Fibroblast of lung (primary cell): ENCODE measurements at regions not wholly inside any gene's neighbourhood (a gene's known extent, or its start where the extent isn't known, plus 50 kb on each side); places are given as distances from the start of the nearest gene placed in this dataset.
"Not testable (repeated sequence)": the region's sequence is repeated elsewhere in the genome, so short reads cannot be mapped to it uniquely, and the experiment has no call there.

ENCODE experiments used
- DNase-seq, 2 donors: peaks; one replicate each; pipeline versions ENCODE4 v3.0.0 to v3.0.0-alpha.2; 2010; ENCODE audit warnings: low read depth in 2 of 2
- H2AFZ ChIP-seq: 2 replicates; pipeline ENCODE4 v1.5.1; 2012; ENCODE audit warnings: low read length, control low read depth, inconsistent platforms
- H3K27ac ChIP-seq: 2 replicates; pipeline ENCODE4 v1.5.1; 2011; ENCODE audit warnings: low read length, control low read depth; ENCODE audit not compliant: insufficient read depth
- H3K27me3 ChIP-seq: 2 replicates; pipeline ENCODE4 v1.5.1; 2011; ENCODE audit warnings: mild to moderate bottlenecking, low read length; ENCODE audit not compliant: control insufficient read depth, insufficient read depth
- H3K36me3 ChIP-seq: 2 replicates; pipeline ENCODE4 v1.5.1; 2011; ENCODE audit warnings: low read length; ENCODE audit not compliant: control insufficient read depth, insufficient read depth
- H3K4me1 ChIP-seq: 2 replicates; pipeline ENCODE4 v1.5.1; 2011; ENCODE audit warnings: low read length; ENCODE audit not compliant: control insufficient read depth, insufficient read depth; ENCODE audit errors: extremely low read depth
- H3K4me2 ChIP-seq: 2 replicates; pipeline ENCODE4 v1.5.1; 2011; ENCODE audit warnings: low read length, control low read depth; ENCODE audit not compliant: insufficient read depth; ENCODE audit errors: extremely low read depth
- H3K4me3 ChIP-seq, 4 experiments: fragments of 200-600 bp in 1 of 4; sonication (generic) in 1 of 4; replicated peaks in 1 of 4; 2 replicates each; pipeline ENCODE4 v1.5.1; 2011 to 2016; ENCODE audit warnings: low read length in 4 of 4, low read depth in 3 of 4, mild to moderate bottlenecking in 3 of 4, control low read depth in 2 of 4, inconsistent platforms in 1 of 4, mixed read lengths in 1 of 4; ENCODE audit not compliant: insufficient read depth in 1 of 4; ENCODE audit errors: control extremely low read depth in 1 of 4
- H3K79me2 ChIP-seq: 2 replicates; pipeline ENCODE4 v1.5.1; 2012; ENCODE audit warnings: mild to moderate bottlenecking, low read length, inconsistent platforms; ENCODE audit not compliant: control insufficient read depth, insufficient read depth
- H3K9ac ChIP-seq: 2 replicates; pipeline ENCODE4 v1.5.1; 2011; ENCODE audit warnings: mild to moderate bottlenecking, low read length, control low read depth; ENCODE audit not compliant: insufficient read depth
- H3K9me3 ChIP-seq: 2 replicates; pipeline ENCODE4 v1.5.1; 2012; ENCODE audit warnings: low read depth, low read length; ENCODE audit not compliant: control insufficient read depth, insufficient read depth
- H4K20me1 ChIP-seq: 2 replicates; pipeline ENCODE4 v1.5.1; 2011; ENCODE audit warnings: low read length; ENCODE audit not compliant: control insufficient read depth, insufficient read depth; ENCODE audit errors: extremely low read depth
- CTCF ChIP-seq, 2 donors: IDR thresholded peaks in 1 of 2; conservative IDR thresholded peaks in 1 of 2; 1 replicate in 1 of 2; 2 replicates in 1 of 2; pipeline ENCODE4 v1.5.1; 2011 to 2012; ENCODE audit warnings: low read length in 2 of 2, control low read depth in 1 of 2, inconsistent platforms in 1 of 2, low read depth in 1 of 2, mild to moderate bottlenecking in 1 of 2
- EZH2 ChIP-seq: IDR thresholded peaks from 2 replicates; pipeline ENCODE4 v1.5.1; 2012; ENCODE audit warnings: low read length, control low read depth, mild to moderate bottlenecking; ENCODE audit errors: missing control alignments

GRCh38 chr1:185463433-185463832 lies 146.4 kb upstream of the IVNS1ABP start:
- H2AFZ ChIP-seq: no peak overlapping the region
- H3K9ac ChIP-seq: no peak overlapping the region
- H3K4me3 ChIP-seq: no peak overlapping the region
- no peak overlapping the region for H3K4me2 ChIP-seq
- no peak for DNase-seq
- H4K20me1 ChIP-seq: no peaks in the 10 kb centered on the region
- H3K9me3 ChIP-seq: no peaks in the 10 kb centered on the region
- H3K27ac ChIP-seq: no peak overlapping the region
- TF ChIP-seq CTCF (conservative IDR thresholded peaks at IDR 0.05 in 1 of 2, IDR thresholded peaks at IDR 0.05 in 1 of 2; ENCODE audit: low read depth in 1 of 2, low read length in 2 of 2): no peak
- H3K36me3 ChIP-seq: no peaks in the 10 kb centered on the region
- H3K4me1 ChIP-seq: no peaks in the 10 kb centered on the region
- no peaks in the 10 kb centered on the region for H3K79me2 ChIP-seq
- H3K27me3 ChIP-seq: no peaks in the 10 kb centered on the region

- no peaks in the 10 kb centered on the region for H3K4me1 ChIP-seq
- no peak overlapping the region for H3K4me3 ChIP-seq
- H3K4me2 ChIP-seq: no peak overlapping the region
- no peak overlapping the region for H3K27ac ChIP-seq
- H4K20me1 ChIP-seq: no peaks in the 10 kb centered on the region
- no peak overlapping the region for H2AFZ ChIP-seq
- no peak for DNase-seq
- H3K36me3 ChIP-seq: no peaks in the 10 kb centered on the region
- no peaks in the 10 kb centered on the region for H3K79me2 ChIP-seq
- no peaks in the 10 kb centered on the region for H3K27me3 ChIP-seq
- TF ChIP-seq CTCF (conservative IDR thresholded peaks at IDR 0.05 in 1 of 2, IDR thresholded peaks at IDR 0.05 in 1 of 2; ENCODE audit: low read depth in 1 of 2, low read length in 2 of 2): no peak
- no peak for TF ChIP-seq EZH2
- H3K9ac ChIP-seq: no peak overlapping the region
- H3K9me3 ChIP-seq: no peaks in the 10 kb centered on the region
These were observed 146.0 kb upstream of the IVNS1ABP start for GRCh38 chr1:185463011-185463410.

- not testable (repeated sequence) for H3K4me1 ChIP-seq, H3K9ac ChIP-seq, H3K4me2 ChIP-seq, H3K27ac ChIP-seq, H3K9me3 ChIP-seq, H3K36me3 ChIP-seq, H3K4me3 ChIP-seq, H4K20me1 ChIP-seq, H3K79me2 ChIP-seq, DNase-seq, H3K27me3 ChIP-seq, H2AFZ ChIP-seq
These were observed 143.7 kb upstream of the IVNS1ABP start for GRCh38 chr1:185460723-185461122.

- Histone ChIP-seq H3K4me2 (no peak overlapping the region), H3K9ac (no peak overlapping the region), H3K79me2 (no peaks in the 10 kb centered on the region), H3K9me3 (no peaks in the 10 kb centered on the region), H4K20me1 (no peaks in the 10 kb centered on the region), H3K4me3 (no peak overlapping the region), H3K27me3 (no peaks in the 10 kb centered on the region), H2AFZ (no peak overlapping the region), H3K36me3 (no peaks in the 10 kb centered on the region), H3K4me1 (no peaks in the 10 kb centered on the region), H3K27ac (no peak overlapping the region)
- DNase-seq: no peak
- TF ChIP-seq CTCF (conservative IDR thresholded peaks at IDR 0.05 in 1 of 2, IDR thresholded peaks at IDR 0.05 in 1 of 2; ENCODE audit: low read depth in 1 of 2, low read length in 2 of 2): no peak
- TF ChIP-seq EZH2: no peak
These were observed 142.1 kb upstream of the IVNS1ABP start for GRCh38 chr1:185459141-185459540.
